ENCODE measurements at regions not wholly inside any gene's neighbourhood (a gene's known extent, or its start where the extent isn't known, plus 50 kb on each side); places are given as distances from the start of the nearest gene placed in this dataset.
"Not testable (repeated sequence)": the region's sequence is repeated elsewhere in the genome, so short reads cannot be mapped to it uniquely, and the experiment has no call there.

GRCh38 chr7:14971678-14972077 is 69.1 kb upstream of the DGKB start:
- not testable (repeated sequence) for TF ChIP-seq CTCF (IDR thresholded peaks at IDR 0.05 in 4 of 5, conservative IDR thresholded peaks at IDR 0.05 in 1 of 5); POLR2A (IDR thresholded peaks at IDR 0.05)
